HepG2 (cell line): ENCODE measurements at regions not wholly inside any gene's neighbourhood (a gene's known extent, or its start where the extent isn't known, plus 50 kb on each side); places are given as distances from the start of the nearest gene placed in this dataset.

ENCODE experiments used
- ATF1 ChIP-seq: IDR thresholded peaks from 2 replicates; pipeline ENCODE4 v1.6.1; 2016; ENCODE audit warnings: mild to moderate bottlenecking, control low read depth
- BCL6 ChIP-seq: IDR thresholded peaks from 2 replicates; pipeline ENCODE4 v1.6.1; 2016; ENCODE audit warnings: missing genetic modification reagents, missing compliant biosample characterization
- CREB1 ChIP-seq, 2 experiments: fragments of 450-650 bp in 1 of 2; IDR thresholded peaks; 2 replicates each; pipeline ENCODE4 v1.6.1; 2016 to 2017; ENCODE audit warnings: control low read depth in 1 of 2, mild to moderate bottlenecking in 1 of 2, missing compliant biosample characterization in 1 of 2, missing genetic modification characterization in 1 of 2
- CREM ChIP-seq, 2 experiments: sonication (generic) in 1 of 2; formaldehyde crosslinking in 1 of 2; IDR thresholded peaks; 2 replicates each; pipeline versions ENCODE4 v1.4.0 to v1.6.1; 2016 to 2020; ENCODE audit warnings: antibody characterized with exemption in 1 of 2, mild to moderate bottlenecking in 1 of 2, missing genetic modification reagents in 1 of 2
- DPF2 ChIP-seq: sonication (generic); formaldehyde crosslinking; IDR thresholded peaks from 2 replicates; pipeline ENCODE4 v1.4.0; 2020; ENCODE audit warnings: mild to moderate bottlenecking, low read depth, missing genetic modification reagents, borderline replicate concordance
- ELF3 ChIP-seq: IDR thresholded peaks from 2 replicates; pipeline ENCODE4 v1.6.1; 2016; ENCODE audit warnings: missing genetic modification reagents, missing compliant biosample characterization
- ERF ChIP-seq: IDR thresholded peaks from 2 replicates; pipeline ENCODE4 v1.6.1; 2018; ENCODE audit warnings: missing biosample characterization, missing genetic modification reagents
- FOXA3 ChIP-seq: IDR thresholded peaks from 2 replicates; pipeline ENCODE4 v1.6.1; 2016; ENCODE audit warnings: missing genetic modification reagents, missing compliant biosample characterization
- FOXO1 ChIP-seq: sonication (generic); formaldehyde crosslinking; IDR thresholded peaks from 2 replicates; pipeline ENCODE4 v1.4.0; 2020; ENCODE audit warnings: missing genetic modification reagents
- FOXP4 ChIP-seq: sonication (generic); formaldehyde crosslinking; IDR thresholded peaks from 2 replicates; pipeline ENCODE4 v1.4.0; 2020; ENCODE audit warnings: missing genetic modification reagents
- GATAD2A ChIP-seq: IDR thresholded peaks from 2 replicates; pipeline ENCODE4 v1.6.1; 2016
- GFI1 ChIP-seq: sonication (generic); formaldehyde crosslinking; IDR thresholded peaks from 2 replicates; pipeline ENCODE4 v1.5.0; 2020; ENCODE audit warnings: missing genetic modification reagents, mild to moderate bottlenecking, borderline replicate concordance
- HMG20A ChIP-seq: IDR thresholded peaks from 2 replicates; pipeline ENCODE4 v1.6.1; 2016; ENCODE audit warnings: borderline replicate concordance
- MED1 ChIP-seq: sonication (generic); formaldehyde crosslinking; IDR thresholded peaks from 2 replicates; pipeline ENCODE4 v1.4.0; 2020; ENCODE audit warnings: missing genetic modification reagents
- NR2F2 ChIP-seq: IDR thresholded peaks from 2 replicates; pipeline ENCODE4 v1.6.1; 2012; ENCODE audit warnings: low read depth, inconsistent platforms, borderline replicate concordance
- RXRB ChIP-seq: IDR thresholded peaks from 2 replicates; pipeline ENCODE4 v1.6.1; 2016; ENCODE audit warnings: borderline replicate concordance, missing genetic modification reagents, missing compliant biosample characterization
- TCF7 ChIP-seq: sonication (generic); IDR thresholded peaks from 2 replicates; pipeline ENCODE4 v1.6.1; 2016; ENCODE audit warnings: antibody characterized with exemption, low read depth
- YEATS2 ChIP-seq: sonication (generic); formaldehyde crosslinking; IDR thresholded peaks from 2 replicates; pipeline ENCODE4 v1.4.0; 2020; ENCODE audit warnings: missing genetic modification reagents, borderline replicate concordance
- ZNF350 ChIP-seq: sonication (generic); formaldehyde crosslinking; IDR thresholded peaks from 2 replicates; pipeline ENCODE4 v1.4.0; 2020; ENCODE audit warnings: mild to moderate bottlenecking, low read depth, missing genetic modification reagents, borderline replicate concordance
- ZNF652 ChIP-seq: IDR thresholded peaks from 2 replicates; pipeline ENCODE4 v1.6.1; 2016; ENCODE audit warnings: low read depth, borderline replicate concordance
- ZNF749 ChIP-seq: sonication (generic); formaldehyde crosslinking; IDR thresholded peaks from 2 replicates; pipeline ENCODE4 v1.8.0; 2022; ENCODE audit warnings: mild to moderate bottlenecking, missing genetic modification reagents, moderate library complexity, borderline replicate concordance
- ZNF780A ChIP-seq: sonication (generic); formaldehyde crosslinking; IDR thresholded peaks from 2 replicates; pipeline ENCODE4 v1.8.0; 2022; ENCODE audit warnings: mild to moderate bottlenecking, missing genetic modification reagents, moderate library complexity
- ZNF784 ChIP-seq: sonication (generic); formaldehyde crosslinking; IDR thresholded peaks from 2 replicates; pipeline ENCODE4 v1.5.1; 2020; ENCODE audit warnings: missing genetic modification reagents, mild to moderate bottlenecking, borderline replicate concordance
- ZNF878 ChIP-seq: sonication (generic); formaldehyde crosslinking; IDR thresholded peaks from 2 replicates; pipeline ENCODE4 v1.8.1; 2023; ENCODE audit warnings: mild to moderate bottlenecking, missing genetic modification reagents, moderate library complexity
- ZUFSP ChIP-seq: sonication (generic); formaldehyde crosslinking; IDR thresholded peaks from 2 replicates; pipeline ENCODE4 v1.9.0; 2021; ENCODE audit warnings: missing genetic modification reagents, mild to moderate bottlenecking, borderline replicate concordance

GRCh38 chr3:148453781-148454191 lies 243.9 kb upstream of the AGTR1 start (continued):
- TF ChIP-seq ZNF784 (no peak), ZUFSP (no peak), RXRB (peak; percentile 45; the same call in 1 of the 2 replicates), CREB1 (IDR thresholded peaks at IDR 0.05) (no peak), CREB1 (CRISPR knock-in tag; IDR thresholded peaks at IDR 0.05) (peak; percentile 31; the same call in 1 of the 2 replicates), DPF2 (CRISPR knock-in tag) (0 out of 2 replicates have a peak, but pooled peaks have one; percentile 47), ZNF878 (CRISPR knock-in tag) (0 out of 2 replicates have a peak, but pooled peaks have one; percentile 37), GATAD2A (CRISPR knock-in tag) (0 out of 2 replicates have a peak, but pooled peaks have one; percentile 8), BCL6 (CRISPR knock-in tag) (0 out of 2 replicates have a peak, but pooled peaks have one; percentile 12), FOXP4 (CRISPR knock-in tag) (peak; percentile 76), ZNF652 (CRISPR knock-in tag) (peak; percentile 61; the same call in 1 of the 2 replicates), CREM (IDR thresholded peaks at IDR 0.05) (0 out of 2 replicates have a peak, but pooled peaks have one; percentile 43), CREM (CRISPR knock-in tag; IDR thresholded peaks at IDR 0.05) (no peak), HMG20A (CRISPR knock-in tag) (peak; percentile 77; the same call in 1 of the 2 replicates), ZNF780A (CRISPR knock-in tag) (no peak), YEATS2 (CRISPR knock-in tag) (0 out of 2 replicates have a peak, but pooled peaks have one; percentile 16), NR2F2 (0 out of 2 replicates have a peak, but pooled peaks have one; percentile 42), FOXA3 (CRISPR knock-in tag) (peak; percentile 80), ATF1 (CRISPR knock-in tag) (peak; percentile 46; the same call in 1 of the 2 replicates), MED1 (peak; percentile 97), GFI1 (CRISPR knock-in tag) (peak; percentile 97), FOXO1 (CRISPR knock-in tag) (peak; percentile 27; the same call in 1 of the 2 replicates), ELF3 (CRISPR knock-in tag) (peak; percentile 64), ZNF749 (CRISPR knock-in tag) (no peak), ERF (CRISPR knock-in tag) (peak; percentile 46; the same call in 1 of the 2 replicates), TCF7 (peak; percentile 36; the same call in 1 of the 2 replicates), ZNF350 (CRISPR knock-in tag) (no peak)
